GM23248 (cell line): ENCODE measurements at regions not wholly inside any gene's neighbourhood (a gene's known extent, or its start where the extent isn't known, plus 50 kb on each side); places are given as distances from the start of the nearest gene placed in this dataset.

Experiments
- DNase-seq: peaks from one replicate; pipeline ENCODE4 v3.0.0-alpha.2; 2015
- H2AFZ ChIP-seq: fragments of 200-600 bp; sonication (generic); 2 replicates; pipeline ENCODE4 v1.6.1; 2016; ENCODE audit warnings: antibody characterized with exemption
- H3F3A ChIP-seq: fragments of 200-600 bp; sonication (generic); 2 replicates; pipeline ENCODE4 v1.6.1; 2016; ENCODE audit warnings: mild to moderate bottlenecking, antibody characterized with exemption, mixed run types; ENCODE audit not compliant: insufficient read depth
- H3K27ac ChIP-seq: fragments of 200-600 bp; sonication (generic); 2 replicates; pipeline ENCODE4 v1.5.1; 2016; ENCODE audit warnings: mild to moderate bottlenecking
- H3K27me3 ChIP-seq: fragments of 200-600 bp; sonication (generic); replicated peaks from 2 replicates; pipeline ENCODE4 v1.6.1; 2016; ENCODE audit warnings: mild to moderate bottlenecking; ENCODE audit not compliant: insufficient read depth
- H3K36me3 ChIP-seq: fragments of 200-600 bp; sonication (generic); 2 replicates; pipeline ENCODE4 v1.6.1; 2016; ENCODE audit warnings: low read depth, mild to moderate bottlenecking
- H3K4me1 ChIP-seq: fragments of 200-600 bp; sonication (generic); 2 replicates; pipeline ENCODE4 v1.6.1; 2016; ENCODE audit warnings: mild to moderate bottlenecking; ENCODE audit not compliant: insufficient read depth
- H3K4me2 ChIP-seq: fragments of 200-600 bp; sonication (generic); one replicate; pipeline ENCODE4 v1.6.1; 2016; ENCODE audit warnings: mild to moderate bottlenecking; ENCODE audit not compliant: unreplicated experiment
- H3K4me3 ChIP-seq: fragments of 200-600 bp; sonication (generic); 2 replicates; pipeline ENCODE4 v1.5.1; 2016; ENCODE audit warnings: mild to moderate bottlenecking
- H3K79me2 ChIP-seq: fragments of 200-600 bp; sonication (generic); 2 replicates; pipeline ENCODE4 v1.6.1; 2016; ENCODE audit warnings: mild to moderate bottlenecking; ENCODE audit not compliant: insufficient read depth
- H3K9ac ChIP-seq: fragments of 200-600 bp; sonication (generic); 2 replicates; pipeline ENCODE4 v1.6.1; 2016; ENCODE audit warnings: mild to moderate bottlenecking
- H3K9me2 ChIP-seq: fragments of 200-600 bp; sonication (generic); 2 replicates; pipeline ENCODE4 v1.6.1; 2016; ENCODE audit warnings: mixed run types, mild to moderate bottlenecking, moderate library complexity; ENCODE audit not compliant: insufficient read depth
- H3K9me3 ChIP-seq: fragments of 200-600 bp; sonication (generic); one replicate; pipeline ENCODE4 v1.6.1; 2017; ENCODE audit warnings: low read depth
- H4K20me1 ChIP-seq: fragments of 200-600 bp; sonication (generic); 2 replicates; pipeline ENCODE4 v1.6.0; 2016; ENCODE audit not compliant: insufficient read depth
- EZH2 ChIP-seq: fragments of 200-600 bp; sonication (generic); IDR thresholded peaks from 2 replicates; pipeline ENCODE4 v1.6.1; 2018; ENCODE audit warnings: antibody characterized with exemption, mild to moderate bottlenecking; ENCODE audit not compliant: insufficient read depth, poor library complexity, severe bottlenecking
- EZH2phosphoT487 ChIP-seq: fragments of 200-600 bp; sonication (generic); IDR thresholded peaks from 2 replicates; pipeline ENCODE4 v1.6.1; 2018; ENCODE audit warnings: antibody characterized with exemption, moderate library complexity, mild to moderate bottlenecking, low read depth; ENCODE audit not compliant: insufficient read depth
- WGBS, 2 experiments: methylation state at CpG; one replicate each; pipeline ENCODE4 v1.1.6; 2015 to 2017; ENCODE audit warnings: low lambda C conversion rate in 2 of 2, low coverage in 1 of 2; ENCODE audit errors: missing lambda C conversion rate in 2 of 2; 5-methylcytosine and 5-hydroxymethylcytosine counted together
- in situ Hi-C: fragments of 300-500 bp; cut with MboI; formaldehyde crosslinking; loops from 2 replicates; pipeline ENCODE4 v1.15.0; 2020

GRCh38 chr9:96121136-96121535, 180.8 kb downstream of the HSD17B3 start:
- Histone ChIP-seq H3K27ac (no peak overlapping the region), H3F3A (no peaks in the 10 kb centered on the region), H3K4me1 (no peaks in the 10 kb centered on the region), H3K4me2 (no peak overlapping the region), H2AFZ (no peak overlapping the region), H3K9me2 (no peaks in the 10 kb centered on the region), H3K27me3 (peaks cover 18% of the 10 kb centered on the region), H3K9me3 (no peaks in the 10 kb centered on the region), H3K4me3 (no peak overlapping the region), H3K36me3 (no peaks in the 10 kb centered on the region), H3K79me2 (no peaks in the 10 kb centered on the region), H4K20me1 (no peaks in the 10 kb centered on the region), H3K9ac (no peak overlapping the region)
- WGBS, 2 experiments, result 36 to 49% methylated on average over 2 of the region's 2 CpGs
- TF ChIP-seq EZH2, result no peak
- TF ChIP-seq EZH2phosphoT487, result no peak
- in situ Hi-C loops, result no loop called here
- no peak for DNase-seq

- Histone ChIP-seq H3K4me3 (no peak overlapping the region), H3K4me1 (no peaks in the 10 kb centered on the region), H3K27ac (no peak overlapping the region), H3K79me2 (no peaks in the 10 kb centered on the region), H3K9ac (no peak overlapping the region), H3K9me3 (no peaks in the 10 kb centered on the region), H3K4me2 (no peak overlapping the region), H2AFZ (no peak overlapping the region), H3K27me3 (peaks cover 19% of the 10 kb centered on the region; the same call in 1 of the 2 replicates), H3K36me3 (no peaks in the 10 kb centered on the region), H4K20me1 (no peaks in the 10 kb centered on the region), H3K9me2 (no peaks in the 10 kb centered on the region), H3F3A (no peaks in the 10 kb centered on the region)
- DNase-seq, result no peak
- no peak for TF ChIP-seq EZH2phosphoT487
- 79 to 80% methylated on average over 6 of the region's 6 CpGs for WGBS, 2 experiments
- in situ Hi-C loops, result no loop called here
These were observed 184.4 kb downstream of the HSD17B3 start for GRCh38 chr9:96117398-96118080.

GRCh38 chr9:96116275-96117064, 185.5 kb downstream of the HSD17B3 start:
- Histone ChIP-seq H2AFZ (no peak overlapping the region), H3K27ac (no peak overlapping the region), H3K79me2 (no peaks in the 10 kb centered on the region), H3F3A (no peaks in the 10 kb centered on the region), H3K4me1 (no peaks in the 10 kb centered on the region), H3K4me2 (no peak overlapping the region), H3K27me3 (peaks cover 17% of the 10 kb centered on the region; the same call in 1 of the 2 replicates), H3K4me3 (no peak overlapping the region), H3K9me3 (no peaks in the 10 kb centered on the region), H4K20me1 (no peaks in the 10 kb centered on the region), H3K9me2 (no peaks in the 10 kb centered on the region), H3K9ac (no peak overlapping the region), H3K36me3 (no peaks in the 10 kb centered on the region)
- WGBS, 2 experiments, result 1 to 8% methylated on average over 5 of the region's 5 CpGs
- in situ Hi-C loops, result no loop called here
- TF ChIP-seq EZH2 (no peak), EZH2phosphoT487 (no peak)
- DNase-seq, result no peak

- Histone ChIP-seq H3K4me3 (no peak overlapping the region), H3K9ac (no peak overlapping the region), H3K27me3 (peaks cover 12% of the 10 kb centered on the region; the same call in 1 of the 2 replicates), H3F3A (no peaks in the 10 kb centered on the region), H3K27ac (no peak overlapping the region), H3K9me2 (no peaks in the 10 kb centered on the region), H2AFZ (no peak overlapping the region), H3K79me2 (no peaks in the 10 kb centered on the region), H3K9me3 (no peaks in the 10 kb centered on the region), H3K4me2 (no peak overlapping the region), H3K4me1 (no peaks in the 10 kb centered on the region), H4K20me1 (no peaks in the 10 kb centered on the region), H3K36me3 (no peaks in the 10 kb centered on the region)
- TF ChIP-seq EZH2 (no peak), EZH2phosphoT487 (no peak)
- DNase-seq, result no peak
- WGBS, 2 experiments, result 18 to 19% methylated on average over 4 of the region's 4 CpGs
- in situ Hi-C loops, result no loop called here
These were observed 186.1 kb downstream of the HSD17B3 start for GRCh38 chr9:96115836-96116235.
